NOMO-1 treated with DMSO at 0.1 percent for 48 hours (cell line): ENCODE measurements at regions not wholly inside any gene's neighbourhood (a gene's known extent, or its start where the extent isn't known, plus 50 kb on each side); places are given as distances from the start of the nearest gene placed in this dataset.

Experiments
- DNase-seq: peaks from one replicate; lab custom pipeline; 2025; ENCODE audit not compliant: unreplicated experiment; lab: John Stamatoyannopoulos, UW

GRCh38 chr22:49212466-49212865 lies 615.2 kb downstream of the BRD1 start:
- DNase-seq = no peak

GRCh38 chr22:49212002-49212401 lies 615.7 kb downstream of the BRD1 start:
- no peak for DNase-seq

DNA sequence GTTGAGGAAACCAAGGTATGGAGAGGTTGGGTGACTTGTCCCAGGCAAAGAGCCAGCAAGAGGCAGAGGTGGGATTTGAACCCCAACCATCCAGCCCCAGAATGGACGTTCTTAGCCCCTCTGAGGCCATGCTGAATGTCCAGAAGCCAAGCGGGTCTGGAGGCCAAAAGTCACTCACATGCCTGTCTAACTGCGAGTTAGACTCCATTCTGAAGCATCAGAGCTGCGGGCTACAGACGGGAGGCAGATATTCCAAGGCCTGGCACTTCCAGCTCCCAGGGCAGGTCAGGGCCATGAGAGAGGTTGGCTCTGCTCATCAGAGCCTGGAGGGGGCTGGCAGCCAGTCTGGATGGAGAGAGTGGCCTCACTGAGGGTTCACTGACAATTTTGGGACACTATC lies 616.5 kb downstream of the BRD1 start:
- DNase-seq = no peak

DNA sequence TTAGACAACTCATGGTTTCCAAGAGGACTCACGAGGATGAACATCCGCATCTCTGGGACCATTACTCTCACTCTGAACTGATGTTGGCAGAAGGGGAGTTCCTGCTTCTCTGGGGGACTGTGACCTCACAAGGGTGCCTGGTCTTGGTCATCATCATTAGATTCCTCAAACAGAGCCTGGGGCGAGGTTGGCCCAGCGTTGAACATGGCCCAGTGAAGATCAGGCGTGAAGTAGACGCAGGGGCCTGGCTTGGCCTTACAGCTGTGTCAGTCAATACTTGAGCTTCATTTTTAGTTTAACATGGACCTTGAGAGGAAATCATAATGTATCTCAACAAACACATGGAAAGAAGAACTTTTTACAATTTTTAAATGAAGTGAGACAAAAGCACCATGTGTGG lies 617.1 kb downstream of the BRD1 start:
- DNase-seq = no peak

- DNase-seq = no peak
These were observed 618.0 kb downstream of the BRD1 start for GRCh38 chr22:49209452-49210195.

- no peak for DNase-seq
These were observed 618.9 kb downstream of the BRD1 start for GRCh38 chr22:49208768-49209252.

- no peak for DNase-seq
These were observed 619.7 kb downstream of the BRD1 start for GRCh38 chr22:49208004-49208402.

GRCh38 chr22:49207008-49208003 lies 620.4 kb downstream of the BRD1 start:
- no peak for DNase-seq

DNA sequence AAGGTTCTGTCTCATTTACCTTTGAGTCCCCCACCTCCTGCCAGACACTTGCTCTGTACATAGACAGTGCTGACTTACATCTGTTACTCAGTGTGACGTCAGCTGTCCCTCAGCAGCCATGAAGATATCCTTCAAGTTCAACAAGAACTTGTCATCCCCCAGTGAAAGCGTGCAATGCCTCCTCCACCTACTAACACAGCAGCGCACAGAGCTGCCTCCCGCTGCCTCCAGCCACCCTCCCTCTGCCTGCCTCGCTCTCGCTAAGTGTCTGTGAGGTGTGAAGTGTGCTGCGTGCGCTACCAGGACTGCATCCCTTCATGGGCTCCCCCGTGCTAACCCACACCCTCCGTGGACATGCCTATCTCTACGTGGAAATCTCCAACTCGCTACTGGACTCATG lies 621.4 kb downstream of the BRD1 start:
- DNase-seq = no peak

DNA sequence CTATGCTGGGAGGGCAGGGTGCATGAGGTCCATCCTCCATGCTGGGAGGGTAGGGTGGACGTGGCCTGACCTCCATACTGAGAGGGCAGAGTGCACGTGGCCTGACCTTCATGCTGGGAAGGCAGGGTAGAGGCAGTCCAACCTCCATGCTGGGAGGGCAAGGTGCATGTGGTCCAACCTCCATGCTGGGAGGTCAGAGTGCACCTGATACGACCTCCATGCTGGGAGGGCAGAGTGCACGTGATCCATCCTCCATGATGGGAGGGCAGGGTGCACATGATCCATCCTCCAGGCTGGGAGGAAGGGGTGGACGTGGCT lies 622.2 kb downstream of the BRD1 start:
- no peak for DNase-seq

- no peak for DNase-seq
These were observed 622.8 kb downstream of the BRD1 start for GRCh38 chr22:49204599-49205482.

GRCh38 chr22:49203859-49204598 lies 623.6 kb downstream of the BRD1 start:
- no peak for DNase-seq

GRCh38 chr22:49203091-49203858 lies 624.4 kb downstream of the BRD1 start:
- no peak for DNase-seq

DNA sequence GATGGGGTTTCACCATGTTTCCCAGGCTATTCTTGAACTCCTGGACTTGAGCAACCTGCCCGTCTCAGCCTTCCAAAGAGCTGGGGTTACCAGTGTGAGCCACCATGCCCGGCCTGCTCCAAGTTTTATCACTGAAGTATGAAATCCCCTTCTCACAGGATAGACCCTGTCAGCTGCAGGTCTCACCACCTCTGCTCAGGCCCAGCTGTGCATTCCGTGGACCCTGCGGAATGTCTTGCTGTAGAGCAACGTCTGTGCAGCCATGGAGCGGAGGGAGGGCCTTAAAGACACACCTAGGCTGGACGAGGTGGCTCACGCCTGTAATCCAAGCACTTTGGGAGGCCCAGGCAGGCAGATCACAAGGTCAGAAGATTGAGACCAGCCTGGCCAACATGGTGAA lies 625.4 kb downstream of the BRD1 start:
- DNase-seq = no peak

- DNase-seq = no peak
These were observed 626.4 kb downstream of the BRD1 start for GRCh38 chr22:49201046-49201970.

DNA sequence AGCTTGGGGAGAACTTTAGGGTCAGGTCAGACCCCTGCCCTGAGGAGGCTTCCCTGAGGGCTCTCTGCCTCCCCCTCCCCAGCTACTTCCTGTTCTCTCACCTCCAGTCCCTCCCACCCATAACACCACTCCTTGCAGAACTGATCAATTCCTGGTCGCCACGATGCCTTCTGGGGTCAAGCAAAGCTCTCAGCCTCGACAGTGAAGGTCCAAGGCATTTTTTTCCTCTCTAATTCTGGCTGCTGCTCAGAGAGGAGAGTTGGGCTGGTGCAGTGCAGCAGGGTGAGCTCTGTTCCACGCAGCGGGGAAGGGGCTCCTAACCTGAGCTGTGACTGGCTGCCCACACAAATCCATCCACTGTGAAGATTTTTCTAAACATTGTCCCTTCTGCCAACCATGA lies 628.4 kb downstream of the BRD1 start:
- DNase-seq = no peak

GRCh38 chr22:49198705-49199084 lies 629.0 kb downstream of the BRD1 start:
- DNase-seq = no peak

- no peak for DNase-seq
These were observed 629.5 kb downstream of the BRD1 start for GRCh38 chr22:49197986-49198704.
